D341Med (cell line): ENCODE measurements at regions not wholly inside any gene's neighbourhood (a gene's known extent, or its start where the extent isn't known, plus 50 kb on each side); places are given as distances from the start of the nearest gene placed in this dataset.
"Not testable (repeated sequence)": the region's sequence is repeated elsewhere in the genome, so short reads cannot be mapped to it uniquely, and the experiment has no call there.

Source experiments
- DNase-seq: peaks from one replicate; pipeline ENCODE4 v3.0.0; 2012; ENCODE audit warnings: low spot score

DNA sequence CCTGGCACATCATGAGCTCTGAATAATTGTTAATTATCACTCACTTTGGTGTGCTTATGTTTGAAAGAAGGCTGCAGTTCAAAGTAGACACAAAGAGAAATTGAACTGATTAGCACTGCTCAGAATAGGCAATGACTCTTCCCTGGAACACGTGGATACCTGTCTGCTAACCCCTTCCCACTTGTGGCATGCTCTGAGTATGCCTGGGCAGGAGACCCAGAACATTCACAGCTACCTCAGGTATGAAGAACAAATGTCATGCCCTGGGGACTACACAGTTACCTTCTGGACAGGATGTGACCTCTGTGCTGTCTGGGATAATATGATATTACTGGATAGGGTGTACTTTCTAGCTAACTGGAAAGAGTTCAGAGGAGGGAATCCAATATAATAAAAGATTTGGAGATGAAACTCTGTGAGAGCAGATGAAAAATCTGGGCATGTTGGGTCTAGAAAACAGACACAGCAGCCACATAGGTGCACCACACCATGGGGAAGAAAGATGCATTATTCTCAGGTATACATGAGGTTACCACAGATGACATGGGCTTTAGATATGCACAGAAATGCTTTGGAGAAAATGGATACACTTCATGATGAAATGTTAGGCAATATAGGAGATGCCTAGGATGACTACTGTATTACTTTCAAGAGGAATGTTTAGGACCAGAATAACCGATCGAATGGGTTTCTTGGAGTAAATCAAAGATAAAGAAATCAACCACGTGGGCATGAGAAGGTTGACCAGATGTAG is 324.2 kb upstream of the PREP start:
- DNase-seq, result no peak

DNA sequence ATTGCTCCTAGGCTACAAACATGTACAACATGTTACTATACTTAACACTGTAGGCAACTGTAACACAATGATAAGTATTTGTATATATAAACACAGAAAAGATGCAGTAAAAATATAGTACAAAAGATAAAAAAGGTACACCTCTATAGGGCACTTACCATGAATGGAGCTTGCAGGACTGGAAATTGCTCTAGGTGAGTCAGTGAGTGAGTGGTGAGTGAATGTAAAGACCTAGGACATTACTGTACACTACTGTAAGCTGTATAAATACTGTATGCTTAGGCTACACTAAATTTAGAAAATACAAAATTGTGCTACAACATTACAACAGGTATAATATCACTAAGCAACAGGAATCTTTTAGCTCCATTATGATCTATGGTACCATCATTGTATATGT is 312.0 kb upstream of the PREP start:
- DNase-seq, result no peak

DNA sequence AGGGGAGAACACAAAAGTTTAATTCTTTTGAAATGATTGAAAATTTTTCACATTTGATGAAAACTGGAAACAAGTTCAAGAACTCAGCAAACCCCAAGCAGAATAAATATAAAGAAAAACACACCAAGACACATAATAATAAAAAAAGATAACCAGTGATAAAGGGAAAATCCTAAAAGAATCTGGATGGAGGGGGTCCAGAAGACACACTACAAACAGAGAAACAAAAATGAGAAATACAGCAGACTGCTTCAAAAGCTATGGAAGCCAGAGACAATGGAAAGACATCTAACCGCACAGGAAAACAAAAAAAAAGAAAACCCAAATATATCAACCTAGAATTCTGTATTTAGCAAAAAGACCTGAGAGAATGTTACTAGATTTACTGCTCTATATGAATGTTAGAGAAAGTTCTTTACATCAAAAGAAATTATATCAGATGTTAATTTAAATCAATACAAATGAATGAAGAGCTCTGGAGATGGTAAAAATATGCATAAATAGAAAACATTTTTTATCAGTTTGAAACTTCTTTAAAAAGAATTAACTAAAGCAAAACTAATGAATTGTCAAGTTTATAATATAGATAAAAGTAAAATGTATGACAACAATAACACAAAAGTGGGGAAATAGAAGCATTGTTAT is 310.7 kb upstream of the PREP start:
- DNase-seq, result no peak

GRCh38 chr6:105711216-105711615 is 308.3 kb upstream of the PREP start:
- DNase-seq, result no peak

- no peak for DNase-seq
Observed at GRCh38 chr6:105705608-105706007, 302.7 kb upstream of the PREP start.

- DNase-seq, result no peak
Observed at GRCh38 chr6:105695461-105695860, 292.6 kb upstream of the PREP start.

DNA sequence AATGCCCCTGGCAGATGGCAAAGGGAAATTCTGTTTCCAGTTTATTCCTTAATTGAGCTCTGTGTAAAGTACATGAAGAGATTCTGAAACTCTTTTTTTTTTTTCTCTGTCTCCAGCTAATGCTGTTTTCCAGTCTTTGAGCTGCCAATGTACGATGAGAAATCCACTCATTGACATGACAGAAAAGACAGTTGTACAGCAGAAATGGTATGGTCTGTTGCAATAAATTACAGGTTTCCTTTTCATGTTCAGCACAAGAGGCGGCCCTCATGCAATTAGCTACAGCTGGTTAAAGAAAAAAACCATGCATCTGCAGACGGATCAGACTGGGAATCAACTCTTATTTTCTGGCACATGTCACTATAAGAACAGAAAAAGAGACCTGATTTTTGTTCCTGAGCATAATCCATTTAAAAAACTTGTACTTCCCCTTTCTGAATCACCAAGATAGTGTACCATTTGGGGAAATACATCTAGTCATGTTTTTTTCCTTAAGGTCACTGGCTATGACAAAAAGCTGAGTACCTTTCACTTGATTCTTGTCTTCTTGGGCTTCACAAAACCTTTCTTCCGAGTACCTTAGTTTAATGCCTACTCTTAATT is 289.8 kb upstream of the PREP start:
- no peak for DNase-seq

DNA sequence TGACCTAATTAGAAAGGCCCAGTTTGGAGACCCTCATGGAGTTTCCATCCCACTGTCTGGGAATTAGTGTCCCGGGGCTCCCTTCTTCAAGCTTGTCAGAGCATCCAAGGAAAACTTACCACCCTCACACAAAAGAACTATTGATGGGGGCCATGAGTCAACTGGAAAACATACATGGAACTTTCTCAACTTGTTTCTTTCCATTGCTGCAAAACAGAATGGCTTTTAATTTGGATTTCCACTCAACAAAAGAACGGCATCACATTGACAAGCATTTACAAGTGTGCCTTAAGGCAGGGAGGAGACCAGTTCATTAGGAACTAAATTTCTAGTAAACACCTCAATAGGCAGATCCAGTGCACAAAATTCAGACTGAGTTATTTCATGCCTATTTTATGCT is 289.1 kb upstream of the PREP start:
- DNase-seq, result no peak

GRCh38 chr6:105691081-105691480 is 288.2 kb upstream of the PREP start:
- DNase-seq, result no peak

- DNase-seq, result no peak
Observed at GRCh38 chr6:105688573-105688972, 285.7 kb upstream of the PREP start.

DNA sequence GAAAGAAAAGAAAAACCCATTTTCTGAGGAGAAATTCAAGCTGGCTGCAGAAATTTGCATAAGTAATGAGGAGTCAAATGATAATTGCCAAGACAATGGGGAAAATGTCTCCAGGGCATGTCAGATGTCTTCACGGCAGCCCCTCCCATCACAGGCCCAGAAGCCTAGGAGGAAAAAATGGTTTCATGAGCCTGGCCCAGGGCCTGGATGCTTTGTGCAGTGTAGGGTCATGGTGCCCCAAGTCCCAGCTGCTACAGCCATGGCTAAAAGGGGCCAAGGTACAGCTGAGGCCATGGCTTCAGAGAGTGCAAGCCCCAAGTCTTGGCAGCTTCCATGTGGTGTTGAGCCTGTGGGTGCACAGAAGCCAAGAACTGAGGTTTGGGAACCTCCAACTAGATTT is 283.9 kb upstream of the PREP start:
- not testable (repeated sequence) for DNase-seq

- DNase-seq, result no peak
Observed at GRCh38 chr6:105681061-105681460, 278.2 kb upstream of the PREP start.

DNA sequence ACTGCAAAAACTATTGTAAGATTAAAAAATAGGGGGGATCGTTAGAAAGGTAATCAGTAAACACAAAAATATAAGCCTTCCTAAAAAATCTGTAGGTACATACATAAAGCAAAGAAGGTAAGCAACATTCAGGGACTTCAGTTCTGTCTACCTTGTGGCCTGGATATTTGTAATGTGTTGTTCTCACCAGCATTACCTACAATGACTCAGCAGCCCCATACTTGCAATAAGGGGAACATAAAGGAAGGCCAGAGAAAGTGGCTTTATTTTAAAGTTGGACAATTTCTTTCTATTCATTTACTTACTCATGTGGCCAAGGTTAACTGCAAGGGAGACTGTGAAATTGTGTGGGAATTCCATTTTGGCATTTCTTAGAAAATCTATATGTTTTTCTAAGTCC is 277.2 kb upstream of the PREP start:
- DNase-seq, result no peak

DNA sequence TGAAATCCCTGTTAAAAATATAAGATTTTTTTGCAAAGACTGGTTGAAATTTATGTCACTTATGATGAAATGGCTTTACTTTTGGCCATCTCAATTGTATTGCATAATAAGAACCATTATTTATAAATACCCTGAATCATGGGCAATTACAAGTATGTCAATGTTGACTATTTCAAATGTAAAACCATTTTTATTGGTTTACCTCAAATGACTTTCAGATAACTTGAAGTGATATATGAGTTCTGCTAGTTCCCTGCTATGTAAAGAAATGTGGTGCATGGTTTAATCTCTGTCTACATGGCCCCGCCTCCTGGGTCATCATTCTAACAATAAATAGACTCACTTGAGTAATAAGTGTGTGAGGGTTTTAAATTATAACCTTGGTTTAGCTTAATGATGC is 275.6 kb upstream of the PREP start:
- no peak for DNase-seq

DNA sequence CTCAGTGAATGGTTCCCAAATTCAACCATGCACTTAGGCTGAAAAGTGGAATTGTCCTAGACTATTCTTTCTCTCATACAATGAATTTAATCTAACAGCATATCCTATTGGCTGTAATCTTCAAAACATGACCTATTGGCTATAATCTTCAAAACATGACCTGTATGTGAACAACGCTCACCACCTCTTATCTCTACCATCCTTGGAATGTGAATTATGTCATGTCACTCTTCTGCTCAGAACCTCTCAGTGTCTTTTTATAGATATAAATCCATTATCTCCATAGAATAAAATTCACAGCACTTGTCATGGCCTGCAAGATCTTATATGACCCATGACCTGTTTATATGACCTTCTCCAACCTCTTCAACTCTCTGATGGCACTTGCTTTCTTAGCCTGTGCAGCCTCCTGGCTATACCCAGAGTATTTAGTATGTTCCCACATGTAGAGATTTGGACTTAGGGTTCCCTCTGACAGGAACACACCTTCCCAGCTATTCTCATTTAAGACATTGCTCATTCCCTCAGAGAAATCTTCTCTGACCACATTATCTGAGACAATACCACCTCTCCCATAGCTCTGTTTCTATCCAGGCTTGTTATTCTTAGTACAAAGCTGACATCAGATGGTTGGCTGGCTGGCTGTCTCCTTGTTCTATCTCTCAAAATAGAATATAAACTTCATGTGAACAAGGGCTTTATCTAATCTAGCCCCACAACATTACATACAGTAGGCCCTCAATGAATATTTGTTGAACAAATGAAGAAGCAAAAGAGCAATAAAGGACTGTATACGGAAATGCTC is 275.0 kb upstream of the PREP start:
- no peak for DNase-seq

GRCh38 chr6:105676857-105677256 is 274.0 kb upstream of the PREP start:
- no peak for DNase-seq

DNA sequence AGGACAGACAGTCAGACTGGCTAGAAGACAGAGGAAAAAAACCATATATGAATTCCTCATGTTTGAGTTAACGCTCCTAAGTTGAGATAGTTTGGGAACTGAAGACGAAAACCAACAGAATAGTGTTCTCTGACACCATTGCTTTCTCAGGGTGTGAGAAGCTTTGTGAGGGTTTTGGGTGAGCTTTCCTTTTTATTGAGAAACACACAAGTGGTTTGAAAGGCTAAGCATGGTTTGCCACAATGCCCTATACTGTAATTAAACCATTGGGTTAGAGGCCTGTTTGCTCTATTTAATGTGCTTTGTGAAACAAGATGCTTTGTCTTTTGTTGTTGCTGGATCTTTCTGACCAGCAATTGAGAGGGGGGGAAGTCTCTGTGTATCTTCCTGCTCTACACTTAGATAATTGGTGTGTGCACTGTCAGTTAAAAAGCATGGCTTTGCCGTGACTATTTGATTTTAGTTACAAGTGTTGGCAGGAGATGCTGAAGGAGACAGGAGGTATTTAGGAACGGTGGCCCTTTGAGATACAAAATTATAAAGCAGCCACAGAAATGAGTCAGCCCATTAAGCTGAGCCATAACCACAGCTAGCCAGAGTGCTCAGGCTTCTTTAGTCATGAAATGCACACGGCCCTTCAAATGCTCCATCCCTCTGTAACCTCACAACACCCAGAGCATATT is 273.0 kb upstream of the PREP start:
- DNase-seq, result no peak

- not testable (repeated sequence) for DNase-seq
Observed at GRCh38 chr6:105672856-105673538, 270.1 kb upstream of the PREP start.

DNA sequence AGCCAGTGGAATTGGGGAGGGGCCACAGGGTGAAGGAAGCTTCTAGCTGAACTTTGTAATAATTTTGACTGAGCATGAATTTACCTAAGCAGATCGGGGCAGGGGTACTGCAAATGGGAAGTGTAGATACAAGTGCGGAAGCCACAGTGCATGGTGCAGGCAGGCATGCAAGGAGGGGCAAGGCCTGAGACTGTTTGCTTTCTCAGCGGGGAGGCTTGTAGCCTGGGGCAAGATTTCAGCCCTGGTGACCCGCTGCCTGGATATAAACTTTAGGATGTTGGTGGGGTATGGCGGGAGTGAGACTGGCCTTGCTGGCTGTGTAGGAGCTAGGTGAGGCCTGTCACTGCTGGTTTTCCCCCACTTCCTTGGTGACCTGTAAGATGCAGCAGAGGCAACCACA is 266.4 kb upstream of the PREP start:
- DNase-seq, result no peak

- DNase-seq, result no peak
Observed at GRCh38 chr6:105667056-105667455, 264.2 kb upstream of the PREP start.

- DNase-seq, result no peak
Observed at GRCh38 chr6:105664931-105665330, 262.0 kb upstream of the PREP start.

DNA sequence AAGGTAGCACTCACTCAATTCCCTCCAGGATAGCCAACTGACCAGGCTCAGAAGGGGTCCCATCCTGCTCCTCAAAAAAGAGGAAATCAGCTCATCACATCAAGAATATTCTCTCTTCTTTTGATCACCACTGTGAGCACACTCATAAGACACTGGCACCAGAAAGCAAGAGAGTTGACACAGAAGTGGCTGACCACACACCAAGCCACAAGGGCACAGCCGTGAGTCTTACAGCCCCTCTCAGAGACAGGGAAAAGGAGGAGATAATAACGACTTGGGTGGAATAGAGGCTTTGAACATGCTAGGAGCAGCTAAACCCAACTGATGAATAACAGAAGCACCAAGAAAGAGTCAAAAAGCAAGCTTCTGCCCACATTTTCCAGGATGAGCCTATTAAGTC is 249.1 kb upstream of the PREP start:
- no peak for DNase-seq
